Thoracic aorta (tissue), 2 donors: ENCODE measurements at regions not wholly inside any gene's neighbourhood (a gene's known extent, or its start where the extent isn't known, plus 50 kb on each side); places are given as distances from the start of the nearest gene placed in this dataset.

Experiments
- ATAC-seq: fragments of 150-250 bp; one replicate; pipeline ENCODE4 v1.8.0; 2017; ENCODE audit warnings: low read depth; ENCODE audit not compliant: insufficient number of reproducible peaks, low FRiP score
- DNase-seq: peaks from one replicate; pipeline ENCODE4 v3.0.0-alpha.2; 2020; ENCODE audit warnings: low spot score
- H3K27ac ChIP-seq, 2 donors: fragments of 200-600 bp; sonication (generic); 1 replicate in 1 of 2; 2 replicates in 1 of 2; pipeline ENCODE4 v1.5.1; 2016; ENCODE audit warnings: mild to moderate bottlenecking in 2 of 2, moderate library complexity in 2 of 2
- H3K27me3 ChIP-seq: fragments of 200-600 bp; sonication (generic); replicated peaks from 2 replicates; pipeline ENCODE4 v1.6.0; 2016; ENCODE audit warnings: mild to moderate bottlenecking; ENCODE audit not compliant: insufficient read depth
- H3K36me3 ChIP-seq: fragments of 200-600 bp; sonication (generic); one replicate; pipeline ENCODE4 v1.5.1; 2016
- H3K4me1 ChIP-seq, 2 donors: fragments of 200-600 bp; sonication (generic); 1 replicate in 1 of 2; 2 replicates in 1 of 2; pipeline versions ENCODE4 v1.5.1 to v1.6.0; 2016; ENCODE audit warnings: low read depth in 2 of 2, mild to moderate bottlenecking in 1 of 2; ENCODE audit not compliant: control insufficient read depth in 1 of 2
- H3K4me3 ChIP-seq: fragments of 200-600 bp; sonication (generic); 2 replicates; pipeline ENCODE4 v1.5.1; 2016; ENCODE audit warnings: mild to moderate bottlenecking
- H3K9me3 ChIP-seq: fragments of 200-600 bp; sonication (generic); 2 replicates; pipeline ENCODE4 v1.5.1; 2016
- CTCF ChIP-seq: fragments of 200-600 bp; sonication (generic); IDR thresholded peaks from one replicate; pipeline ENCODE4 v1.5.1; 2019; ENCODE audit warnings: antibody characterized with exemption

GRCh38 chr6:139857143-139857542, 482.7 kb upstream of the CITED2 start:
- H3K4me1 ChIP-seq = peaks cover 0 to 5% of the 10 kb centered on the region in 2 donors
- no peak for ATAC-seq
- H3K27ac ChIP-seq = no peak overlapping the region
- H3K4me3 ChIP-seq = no peak overlapping the region
- no peak for TF ChIP-seq CTCF
- H3K27me3 ChIP-seq = no peaks in the 10 kb centered on the region
- H3K9me3 ChIP-seq = no peaks in the 10 kb centered on the region
- DNase-seq = no peak
- no peaks in the 10 kb centered on the region for H3K36me3 ChIP-seq

GRCh38 chr6:139856562-139856961, 482.1 kb upstream of the CITED2 start:
- DNase-seq (no peak), ATAC-seq (no peak)
- Histone ChIP-seq H3K36me3 (no peaks in the 10 kb centered on the region), H3K27ac (no peak overlapping the region), H3K9me3 (no peaks in the 10 kb centered on the region), H3K4me1 (peaks cover 0 to 5% of the 10 kb centered on the region in 2 donors), H3K27me3 (no peaks in the 10 kb centered on the region), H3K4me3 (no peak overlapping the region)
- no peak for TF ChIP-seq CTCF

- H3K27ac ChIP-seq = no peak overlapping the region
- no peaks in the 10 kb centered on the region for H3K27me3 ChIP-seq
- ATAC-seq (no peak), DNase-seq (no peak)
- H3K9me3 ChIP-seq = no peaks in the 10 kb centered on the region
- H3K4me1 ChIP-seq = peaks cover 0 to 5% of the 10 kb centered on the region in 2 donors
- no peak overlapping the region for H3K4me3 ChIP-seq
- TF ChIP-seq CTCF = no peak
- no peaks in the 10 kb centered on the region for H3K36me3 ChIP-seq
Observed at GRCh38 chr6:139855671-139856311, 481.3 kb upstream of the CITED2 start.

GRCh38 chr6:139853302-139853992, 479.0 kb upstream of the CITED2 start:
- no peak for TF ChIP-seq CTCF
- ATAC-seq (no peak), DNase-seq (no peak)

GRCh38 chr6:139852488-139853140, 478.2 kb upstream of the CITED2 start:
- H3K4me3 ChIP-seq = no peak overlapping the region
- no peak for DNase-seq
- H3K27me3 ChIP-seq = no peaks in the 10 kb centered on the region
- H3K9me3 ChIP-seq = peaks cover 3% of the 10 kb centered on the region
- TF ChIP-seq CTCF = no peak
- no peaks in the 10 kb centered on the region for H3K36me3 ChIP-seq
- no peak for ATAC-seq
- H3K27ac ChIP-seq = no peak overlapping the region
- H3K4me1 ChIP-seq = peaks cover 0 to 5% of the 10 kb centered on the region in 2 donors

More at GRCh38 chr6:139853302-139853992, 479.0 kb upstream of the CITED2 start:
- peaks cover 0 to 5% of the 10 kb centered on the region in 2 donors for H3K4me1 ChIP-seq
- no peak overlapping the region for H3K27ac ChIP-seq
- no peaks in the 10 kb centered on the region for H3K27me3 ChIP-seq
- peaks cover 3% of the 10 kb centered on the region for H3K9me3 ChIP-seq
- no peaks in the 10 kb centered on the region for H3K36me3 ChIP-seq
- no peak overlapping the region for H3K4me3 ChIP-seq
